HG03520 (cell line): ENCODE measurements at regions not wholly inside any gene's neighbourhood (a gene's known extent, or its start where the extent isn't known, plus 50 kb on each side); places are given as distances from the start of the nearest gene placed in this dataset.
"Not testable (repeated sequence)": the region's sequence is repeated elsewhere in the genome, so short reads cannot be mapped to it uniquely, and the experiment has no call there.

Experiments
- ATAC-seq: cut with Tn5 transposase; IDR thresholded peaks from one replicate; pipeline ENCODE4 v1.9.1; 2021; ENCODE audit warnings: mild to moderate bottlenecking, moderate library complexity; ENCODE audit not compliant: unreplicated experiment

- ATAC-seq = not testable (repeated sequence)
These were observed 412.7 kb upstream of the WSB1 start for GRCh38 chr17:26881195-26881594.

DNA sequence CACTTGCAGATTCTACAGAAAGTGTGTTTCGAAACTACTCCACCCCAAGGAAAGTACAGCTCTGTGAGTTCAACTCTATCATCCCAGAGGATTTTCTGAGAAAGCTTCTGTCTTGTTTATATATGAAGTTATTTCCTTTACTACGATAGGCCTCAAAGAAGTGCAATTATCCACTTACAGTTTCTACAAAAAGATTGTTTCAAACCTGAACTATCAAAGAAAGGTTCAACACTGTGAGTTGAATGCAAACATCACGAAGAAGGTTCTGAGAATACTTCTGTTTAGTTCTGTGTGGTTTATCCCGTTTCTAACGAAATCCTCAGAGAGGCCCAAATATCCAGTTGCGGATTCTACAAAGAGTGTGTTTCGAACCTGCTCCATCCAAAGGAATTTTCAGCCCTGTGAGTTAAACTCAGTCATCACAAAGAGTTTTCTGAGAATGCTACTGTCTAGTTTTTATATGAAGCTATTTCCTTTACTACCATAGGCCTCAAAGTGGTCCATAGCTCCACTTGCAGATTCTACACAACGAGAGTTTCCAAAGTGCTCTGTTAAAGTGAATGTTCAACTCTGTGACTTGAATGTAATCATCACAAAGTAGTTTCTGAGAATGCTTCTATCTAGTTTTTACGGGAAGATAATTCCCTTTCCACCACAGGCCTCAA lies 411.7 kb upstream of the WSB1 start:
- ATAC-seq = peak; percentile 55

- not testable (repeated sequence) for ATAC-seq
These were observed 409.8 kb upstream of the WSB1 start for GRCh38 chr17:26883878-26884740.

DNA sequence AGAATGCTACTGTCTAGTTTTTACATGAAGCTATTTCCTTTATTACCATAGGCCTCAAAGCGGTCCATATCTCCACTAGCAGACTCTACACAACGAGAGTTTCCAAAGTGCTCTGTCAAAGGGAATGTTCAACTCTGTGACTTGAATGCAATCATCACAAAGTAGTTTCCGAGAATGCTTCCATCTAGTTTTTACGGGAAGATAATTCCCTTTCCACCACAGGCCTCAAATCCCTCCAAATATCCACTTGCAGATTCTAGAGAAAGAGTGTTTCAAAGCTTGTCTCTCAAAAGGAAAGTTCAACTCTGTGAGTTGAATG lies 409.2 kb upstream of the WSB1 start:
- not testable (repeated sequence) for ATAC-seq

DNA sequence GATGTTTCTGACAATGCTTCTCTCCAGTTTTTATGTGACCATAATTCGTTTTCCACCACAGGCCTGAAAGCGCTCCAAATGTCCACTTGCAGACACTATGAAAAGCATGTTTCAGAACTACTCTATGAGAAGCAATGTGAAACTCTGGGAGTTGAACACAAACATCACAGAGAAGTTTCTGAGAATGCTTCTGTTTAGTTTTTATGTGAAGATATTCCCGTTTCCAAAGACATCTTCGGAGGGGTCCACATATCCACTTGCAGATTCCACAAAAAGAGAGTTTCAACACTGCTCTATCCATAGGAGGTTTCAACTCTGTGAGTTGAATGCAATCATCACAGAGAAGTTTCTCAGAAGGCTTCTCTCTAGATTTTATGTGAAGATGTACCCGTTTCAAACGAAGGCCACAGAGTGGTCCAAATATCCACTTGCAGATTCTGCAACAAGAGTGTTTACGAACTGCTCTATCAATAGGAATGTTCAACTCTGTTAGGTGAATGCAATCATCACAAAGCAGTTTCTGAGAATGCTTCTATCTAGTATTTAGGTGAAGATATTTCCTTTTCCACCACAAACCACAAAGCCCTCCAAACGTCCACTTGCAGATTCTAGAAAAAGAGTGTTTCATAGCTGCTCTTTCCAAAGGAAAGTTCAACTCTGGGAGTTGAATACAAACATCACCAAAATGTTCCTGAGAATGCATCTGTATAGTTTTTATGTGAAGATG lies 408.5 kb upstream of the WSB1 start:
- ATAC-seq = not testable (repeated sequence)
